ENCODE measurements at regions not wholly inside any gene's neighbourhood (a gene's known extent, or its start where the extent isn't known, plus 50 kb on each side); places are given as distances from the start of the nearest gene placed in this dataset.
A peak's percentile ranks its signal among the peaks of the same experiment; 100 is the strongest.
"Not testable (repeated sequence)": the region's sequence is repeated elsewhere in the genome, so short reads cannot be mapped to it uniquely, and the experiment has no call there.

DNA sequence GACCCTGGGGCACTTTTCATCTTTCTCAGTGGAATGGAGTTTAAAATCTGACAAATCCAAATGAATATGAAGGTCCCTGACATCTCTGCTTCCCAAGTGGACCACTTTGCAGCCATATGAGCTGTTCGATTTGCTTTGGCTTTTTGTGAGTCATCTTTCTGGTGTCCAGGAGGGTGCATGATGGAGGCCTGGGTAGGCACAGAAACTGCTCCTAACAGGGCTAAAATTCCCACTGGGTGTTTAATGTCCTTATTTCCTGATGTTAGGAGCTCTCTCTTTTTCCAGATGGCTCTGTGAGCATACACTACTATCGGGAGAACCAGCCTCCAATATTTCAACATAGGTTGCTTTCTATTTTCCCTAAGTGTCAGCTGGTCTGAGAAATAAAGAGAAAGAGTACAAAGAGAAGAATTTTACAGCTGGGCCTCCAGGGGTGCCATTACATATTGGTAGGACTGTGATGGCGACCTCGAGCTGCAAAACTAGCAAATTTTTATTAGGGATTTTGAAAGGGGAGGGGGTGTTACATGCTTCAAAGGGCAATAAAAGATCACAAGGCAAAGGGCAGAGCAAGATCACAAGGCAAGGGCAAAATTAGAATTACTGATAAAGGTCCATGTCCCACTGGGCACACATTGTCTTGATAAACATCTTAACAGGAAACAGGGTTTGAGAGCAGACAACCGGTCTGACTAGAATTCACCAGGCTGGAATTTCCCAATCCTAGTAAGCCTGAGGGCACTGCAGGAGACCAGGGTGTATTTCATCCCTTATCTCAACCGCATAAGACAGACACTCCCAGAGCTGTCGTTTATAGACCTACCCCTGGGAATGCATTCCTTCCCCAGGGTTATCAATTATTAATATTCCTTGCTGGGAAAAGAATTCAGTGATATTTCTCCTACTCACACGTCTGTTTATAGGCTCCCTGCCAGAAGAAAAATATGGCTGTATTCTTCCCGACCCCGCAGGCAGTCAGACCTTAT lies 236.7 kb upstream of the SGCD start:
- peaks cover 6 to 17% of the 10 kb centered on the region in 2 donors for H3K9me3 Mint-ChIP-seq
- H3K4me1 Mint-ChIP-seq, ATAC-seq, H3K4me3 Mint-ChIP-seq, H3K27ac Mint-ChIP-seq, H3K27me3 Mint-ChIP-seq, DNase-seq: not testable (repeated sequence)

DNA sequence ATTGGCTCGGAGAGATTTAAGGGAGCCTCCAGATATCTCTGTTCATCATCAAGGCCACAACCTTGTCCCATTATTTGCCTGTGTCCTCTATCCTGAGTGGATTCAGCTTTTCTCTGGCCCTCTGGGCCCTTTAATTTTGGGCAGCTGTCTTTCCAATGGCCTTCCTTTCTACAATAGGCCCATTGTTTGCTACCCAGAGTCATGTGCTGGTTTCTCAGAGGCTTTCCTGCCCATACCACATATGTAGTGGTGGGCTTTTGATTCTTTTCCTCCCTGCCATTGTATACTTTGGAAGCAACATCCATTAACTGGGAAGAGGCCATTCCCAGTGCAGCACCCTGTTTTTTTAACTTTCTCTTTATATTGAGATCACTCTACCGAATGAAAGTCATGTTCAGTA lies 233.9 kb upstream of the SGCD start:
- H3K27ac Mint-ChIP-seq, result no peak overlapping the region
- no peak for ATAC-seq
- no peak overlapping the region for H3K4me3 Mint-ChIP-seq
- DNase-seq, result no peak
- no peaks in the 10 kb centered on the region for H3K4me1 Mint-ChIP-seq
- H3K27me3 Mint-ChIP-seq, result no peaks in the 10 kb centered on the region
- peaks cover 6 to 17% of the 10 kb centered on the region in 2 donors for H3K9me3 Mint-ChIP-seq

DNA sequence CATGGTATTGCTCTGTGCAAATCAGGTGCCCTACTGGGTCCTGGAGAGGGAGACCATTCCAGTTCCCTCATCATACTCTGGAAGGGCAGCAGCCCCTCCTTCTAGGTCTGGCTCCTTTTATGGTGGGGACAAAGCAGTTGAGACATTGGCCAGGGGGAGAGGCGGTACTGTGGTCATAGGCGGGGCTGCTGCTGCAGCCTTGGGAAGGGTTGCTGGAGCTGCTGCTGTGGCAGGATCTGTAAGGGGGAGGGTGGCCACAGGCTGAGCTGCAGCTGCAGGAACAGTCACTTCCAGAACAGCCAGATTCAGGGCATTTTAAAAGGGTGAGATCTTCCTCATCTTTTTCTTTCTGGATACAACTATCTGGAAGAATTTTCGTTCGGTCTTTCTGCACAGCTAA lies 233.0 kb upstream of the SGCD start:
- no peak for ATAC-seq
- no peaks in the 10 kb centered on the region for H3K4me1 Mint-ChIP-seq
- H3K4me3 Mint-ChIP-seq, result no peak overlapping the region
- H3K27me3 Mint-ChIP-seq, result no peaks in the 10 kb centered on the region
- DNase-seq, result no peak
- no peak overlapping the region for H3K27ac Mint-ChIP-seq
- peaks cover 6 to 17% of the 10 kb centered on the region in 2 donors for H3K9me3 Mint-ChIP-seq

DNA sequence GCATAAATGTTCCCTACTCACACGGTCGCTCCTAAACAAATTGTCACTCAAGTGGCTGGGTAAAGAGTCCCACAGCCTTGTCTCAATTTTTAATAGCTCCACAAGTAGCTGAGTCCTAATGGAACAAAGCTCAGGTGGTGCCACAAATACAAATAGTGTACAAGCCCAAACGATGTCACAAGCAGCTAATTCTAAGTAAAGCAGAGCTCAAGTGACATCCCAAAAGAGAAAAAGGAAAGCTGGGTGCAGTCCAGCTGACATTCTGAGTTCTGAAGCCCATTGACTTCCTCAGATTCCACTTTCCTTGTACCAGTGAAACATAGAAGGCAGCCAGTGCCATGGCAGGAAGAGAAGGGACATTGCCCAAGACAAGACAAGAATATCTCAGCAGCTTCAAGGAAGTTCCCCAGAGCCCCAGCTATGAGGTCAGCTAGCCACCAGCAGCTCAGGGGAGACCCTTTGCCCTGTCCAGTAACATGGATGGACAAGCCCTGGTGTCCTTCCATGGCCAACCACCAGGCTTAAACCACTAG lies 231.2 kb upstream of the SGCD start:
- ATAC-seq (no peak), DNase-seq (no peak)
- no peak overlapping the region for H3K27ac Mint-ChIP-seq
- no peaks in the 10 kb centered on the region for H3K4me1 Mint-ChIP-seq
- H3K4me3 Mint-ChIP-seq, result no peak overlapping the region
- H3K9me3 Mint-ChIP-seq, result peaks cover 0 to 2% of the 10 kb centered on the region in 2 donors
- H3K27me3 Mint-ChIP-seq, result no peaks in the 10 kb centered on the region

DNA sequence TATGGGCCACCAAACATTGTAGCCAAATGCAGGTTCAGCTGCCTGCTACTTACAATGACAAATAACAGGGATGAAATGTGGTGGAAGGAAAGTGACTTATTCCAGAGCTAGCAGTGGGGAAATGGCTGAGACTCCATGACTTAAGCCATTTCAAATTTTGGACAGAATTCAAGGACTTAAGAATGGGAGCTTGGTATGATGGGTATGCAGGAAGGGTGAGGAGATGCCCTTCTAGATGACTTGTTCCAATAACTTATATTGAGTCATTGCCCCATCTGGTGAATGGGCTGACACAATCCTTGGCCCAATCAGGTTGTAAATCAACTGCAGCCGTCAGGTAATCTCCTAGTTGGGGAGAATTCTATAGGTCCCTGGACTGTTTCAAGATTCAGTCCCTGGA lies 230.7 kb upstream of the SGCD start:
- Mint-ChIP-seq H3K27me3 (no peaks in the 10 kb centered on the region), H3K9me3 (no peaks in the 10 kb centered on the region), H3K4me1 (no peaks in the 10 kb centered on the region), H3K4me3 (no peak overlapping the region), H3K27ac (no peak overlapping the region)
- ATAC-seq (no peak), DNase-seq (no peak)

DNA sequence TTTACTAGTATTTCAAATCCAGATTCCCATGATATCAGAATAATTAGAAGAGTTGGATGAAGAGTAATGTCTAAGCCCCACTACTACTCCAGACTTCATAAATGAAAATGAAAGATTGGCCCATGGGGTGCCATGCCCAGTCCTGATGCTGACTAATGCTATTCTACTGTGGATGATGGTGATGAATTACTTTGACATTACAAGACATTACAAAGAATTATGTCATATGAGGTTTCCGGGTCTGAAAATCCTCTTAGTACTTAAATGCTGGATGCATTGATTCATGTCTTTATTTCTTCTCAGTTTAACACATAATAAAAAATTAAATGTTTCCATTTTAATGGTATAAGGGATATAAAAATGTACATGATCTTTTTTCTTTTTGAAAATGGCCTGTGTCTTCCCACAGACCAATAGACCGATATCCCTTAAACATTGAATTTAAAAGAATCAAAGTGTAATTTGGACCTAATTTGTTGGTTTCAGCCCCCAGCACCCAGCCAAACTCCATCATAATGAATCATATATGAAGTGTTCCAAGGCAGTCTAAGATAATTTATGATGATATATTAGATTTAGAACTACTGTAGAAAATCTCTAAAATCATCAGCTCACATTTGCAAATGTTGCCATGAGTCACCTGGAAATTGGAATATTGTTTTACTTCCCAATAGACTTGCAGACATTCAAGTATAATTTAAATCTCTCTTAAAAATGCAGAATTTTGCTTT lies 223.6 kb upstream of the SGCD start:
- DNase-seq (no peak), ATAC-seq (no peak)
- H3K4me1 Mint-ChIP-seq, result no peaks in the 10 kb centered on the region
- no peaks in the 10 kb centered on the region for H3K27me3 Mint-ChIP-seq
- no peak overlapping the region for H3K4me3 Mint-ChIP-seq
- H3K9me3 Mint-ChIP-seq, result no peaks in the 10 kb centered on the region
- H3K27ac Mint-ChIP-seq, result no peak overlapping the region

DNA sequence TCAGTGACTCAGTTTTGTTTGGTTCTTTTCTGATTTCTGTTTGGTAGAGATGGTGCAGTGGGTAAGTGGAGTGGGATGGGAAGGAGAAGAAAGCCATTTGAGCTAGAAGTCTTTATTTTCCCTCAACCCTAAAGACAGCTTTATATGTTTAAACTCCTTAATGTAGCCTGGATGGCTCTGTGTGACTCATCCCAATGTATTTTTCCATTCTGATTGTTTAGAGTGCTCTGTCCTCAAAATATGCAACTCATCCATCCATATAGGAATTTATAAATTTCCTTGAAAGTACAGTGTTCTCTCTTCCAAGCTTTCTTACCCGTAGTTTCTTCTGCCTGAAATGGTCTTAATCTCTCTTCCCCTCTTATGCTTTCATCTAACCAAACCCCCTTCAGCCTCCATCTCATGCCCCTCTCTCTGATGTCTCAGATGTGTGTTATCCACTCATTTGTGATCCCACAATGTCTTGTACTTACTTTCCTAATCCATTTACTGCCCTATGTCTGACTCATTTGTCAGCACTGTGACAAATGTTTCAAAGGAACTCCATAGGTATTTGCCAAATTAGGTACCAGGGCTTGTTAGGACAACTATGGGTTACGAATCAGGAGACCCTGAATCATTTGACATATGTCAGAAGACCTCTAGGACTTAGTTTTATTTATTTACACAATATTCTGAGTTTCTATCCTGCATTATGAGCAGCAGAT lies 217.5 kb upstream of the SGCD start:
- DNase-seq (no peak), ATAC-seq (no peak)
- Mint-ChIP-seq H3K9me3 (no peaks in the 10 kb centered on the region), H3K27ac (no peak overlapping the region), H3K4me1 (no peaks in the 10 kb centered on the region), H3K27me3 (peaks cover 8% of the 10 kb centered on the region), H3K4me3 (no peak overlapping the region)

DNA sequence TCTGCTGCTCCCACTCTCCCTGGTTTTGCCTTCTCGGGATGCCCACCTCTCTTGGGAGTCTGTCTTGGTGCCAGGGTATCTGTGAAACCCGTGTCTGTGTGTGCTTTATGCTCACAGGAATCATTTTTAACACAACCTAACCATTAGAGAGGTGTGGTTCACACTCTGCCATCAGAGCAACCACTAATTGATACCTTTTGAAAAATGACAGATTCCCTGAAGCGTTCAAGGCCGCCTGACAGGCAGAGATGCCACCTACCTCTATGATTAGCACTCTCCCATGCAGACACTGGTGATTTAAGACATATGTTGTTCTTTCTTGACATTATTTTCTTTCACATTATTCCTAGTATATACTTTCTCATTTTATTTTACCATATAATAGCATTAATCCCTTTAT lies 207.3 kb upstream of the SGCD start:
- Mint-ChIP-seq H3K9me3 (no peaks in the 10 kb centered on the region), H3K27me3 (peaks cover 19% of the 10 kb centered on the region), H3K4me3 (no peak overlapping the region), H3K4me1 (no peaks in the 10 kb centered on the region), H3K27ac (no peak overlapping the region)
- DNase-seq (no peak), ATAC-seq (no peak)

DNA sequence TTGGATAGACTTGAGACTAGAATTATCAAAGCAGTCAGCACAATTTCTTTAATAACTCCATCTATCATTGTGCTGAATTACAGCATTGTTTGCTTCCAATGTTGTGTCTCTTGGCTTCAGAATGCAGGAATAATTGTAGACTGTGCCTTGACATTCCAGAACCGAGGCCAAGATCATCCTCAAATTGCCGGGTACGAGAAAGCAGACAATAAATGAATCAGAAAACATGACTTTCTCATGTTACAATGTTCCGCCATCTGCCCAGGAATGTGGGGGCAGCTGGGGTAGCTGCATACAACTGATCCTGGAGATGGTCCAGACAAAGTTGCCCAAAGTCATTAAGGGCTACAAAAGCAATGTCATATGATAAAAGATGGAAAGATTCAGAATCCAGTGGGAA lies 206.2 kb upstream of the SGCD start:
- ATAC-seq (no peak), DNase-seq (no peak)
- no peak overlapping the region for H3K27ac Mint-ChIP-seq
- no peaks in the 10 kb centered on the region for H3K9me3 Mint-ChIP-seq
- H3K4me1 Mint-ChIP-seq, result no peaks in the 10 kb centered on the region
- H3K27me3 Mint-ChIP-seq, result peaks cover 19% of the 10 kb centered on the region
- H3K4me3 Mint-ChIP-seq, result no peak overlapping the region

DNA sequence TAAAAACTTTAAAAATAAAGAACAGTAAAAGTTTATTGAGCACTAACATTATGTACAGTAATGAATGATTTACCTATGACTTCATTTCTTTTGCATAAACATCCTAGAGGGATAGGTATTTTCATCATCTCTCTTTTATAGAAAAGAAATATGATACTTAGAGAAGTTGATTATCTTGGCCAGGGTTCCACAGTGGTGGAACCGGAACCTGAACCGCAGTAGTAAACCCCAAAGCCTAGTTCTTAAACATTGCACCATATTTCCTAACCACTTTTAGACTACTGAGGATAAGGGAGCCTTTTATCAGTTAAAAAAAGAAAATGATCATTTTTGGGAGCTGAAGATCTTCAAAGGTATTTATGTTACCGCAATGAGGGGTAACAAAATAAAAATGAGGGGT lies 205.7 kb upstream of the SGCD start:
- DNase-seq, result no peak
- peaks cover 19% of the 10 kb centered on the region for H3K27me3 Mint-ChIP-seq
- H3K27ac Mint-ChIP-seq, result no peak overlapping the region
- H3K9me3 Mint-ChIP-seq, result no peaks in the 10 kb centered on the region
- H3K4me3 Mint-ChIP-seq, result no peak overlapping the region
- no peak for ATAC-seq
- no peaks in the 10 kb centered on the region for H3K4me1 Mint-ChIP-seq

DNA sequence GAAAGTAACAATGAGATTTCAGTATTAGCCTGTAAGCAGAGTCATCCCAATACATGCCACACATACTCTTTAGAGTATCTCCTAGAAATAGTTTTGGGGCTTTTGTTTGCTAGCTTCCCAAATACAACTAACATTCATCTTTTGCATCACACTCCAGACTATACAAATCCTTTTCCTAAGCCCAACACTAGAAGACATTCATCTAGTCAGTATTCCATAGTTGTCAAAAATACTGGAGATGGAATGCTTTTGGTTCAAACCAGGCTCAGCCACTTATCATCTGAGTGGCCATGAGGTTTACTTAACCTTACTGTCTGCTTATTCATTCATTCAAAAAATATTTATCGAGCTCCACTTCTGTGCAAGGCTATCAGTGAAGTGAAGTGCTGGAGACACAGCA lies 205.1 kb upstream of the SGCD start:
- Mint-ChIP-seq H3K9me3 (no peaks in the 10 kb centered on the region), H3K4me3 (no peak overlapping the region)

DNA sequence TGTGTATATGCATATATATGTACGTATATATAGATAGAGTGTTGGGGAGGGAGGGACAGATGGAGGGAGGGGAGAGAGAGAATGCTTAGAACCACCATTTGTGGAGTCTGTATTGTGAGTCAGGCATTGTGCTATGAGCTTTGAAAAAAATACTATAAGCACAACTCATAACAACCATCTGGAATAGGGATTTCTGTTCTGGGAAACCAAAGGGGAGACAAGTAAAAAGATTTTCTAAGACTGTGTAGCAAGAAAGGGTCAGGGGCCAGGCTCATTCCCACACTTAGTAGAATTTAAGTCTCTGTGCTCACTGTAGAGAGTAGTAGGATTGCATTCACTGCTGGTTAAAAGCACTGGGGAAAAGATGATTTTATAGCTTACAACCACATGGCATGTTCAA lies 202.3 kb upstream of the SGCD start:
- H3K27me3 Mint-ChIP-seq, result peaks cover 8% of the 10 kb centered on the region
- H3K9me3 Mint-ChIP-seq, result no peaks in the 10 kb centered on the region
- no peak overlapping the region for H3K4me3 Mint-ChIP-seq
- DNase-seq (no peak), ATAC-seq (no peak)
- H3K4me1 Mint-ChIP-seq, result no peaks in the 10 kb centered on the region
- H3K27ac Mint-ChIP-seq, result no peak overlapping the region

More for the DNA sequence above, 205.1 kb upstream of the SGCD start:
- Mint-ChIP-seq H3K4me1 (no peaks in the 10 kb centered on the region), H3K27ac (no peak overlapping the region), H3K27me3 (peaks cover 19% of the 10 kb centered on the region)
- no peak for DNase-seq
- no peak for ATAC-seq

DNA sequence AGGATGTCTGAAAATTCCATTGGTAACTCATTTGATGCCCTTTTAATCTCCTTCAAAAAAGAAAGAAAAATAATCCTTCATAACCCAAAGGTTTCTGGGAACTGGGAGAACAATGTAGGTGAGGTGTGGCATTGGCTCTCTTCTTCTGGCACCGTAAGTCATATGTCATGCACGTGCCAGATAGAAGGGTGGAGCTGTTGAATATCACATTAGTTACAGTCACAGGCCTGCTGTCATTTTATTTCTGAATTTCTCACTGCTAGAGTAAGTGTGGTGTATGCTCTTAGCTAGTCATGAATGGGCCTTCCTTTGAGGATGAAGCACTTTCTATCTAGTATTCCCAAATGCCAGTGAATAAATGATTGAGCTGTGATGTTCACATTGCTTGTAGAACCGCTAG lies 201.8 kb upstream of the SGCD start:
- Mint-ChIP-seq H3K4me1 (no peaks in the 10 kb centered on the region), H3K4me3 (no peak overlapping the region), H3K9me3 (no peaks in the 10 kb centered on the region), H3K27me3 (peaks cover 5% of the 10 kb centered on the region), H3K27ac (no peak overlapping the region)
- ATAC-seq (no peak), DNase-seq (no peak)

DNA sequence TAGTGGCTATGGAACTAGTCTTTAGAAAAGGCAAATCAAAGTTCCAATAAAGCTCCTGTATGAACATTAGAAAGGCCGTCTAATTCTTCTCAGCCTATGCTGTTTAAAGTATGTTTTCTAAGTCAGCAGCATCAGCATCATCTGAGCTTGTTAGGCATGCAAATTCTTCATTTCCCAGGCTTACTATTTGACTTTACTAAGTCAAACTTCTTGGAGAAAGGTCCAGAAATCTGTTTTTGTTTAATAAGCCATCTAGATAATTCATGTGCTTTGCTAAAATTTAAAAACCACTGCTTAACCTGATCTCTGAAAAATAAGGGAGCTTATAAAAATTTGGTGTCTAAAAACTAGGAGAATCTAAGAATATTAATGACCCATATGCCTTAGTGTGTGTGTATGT lies 200.2 kb upstream of the SGCD start:
- Mint-ChIP-seq H3K4me1 (no peaks in the 10 kb centered on the region), H3K4me3 (no peak overlapping the region), H3K27ac (no peak overlapping the region), H3K9me3 (no peaks in the 10 kb centered on the region), H3K27me3 (no peaks in the 10 kb centered on the region)
- ATAC-seq (no peak), DNase-seq (no peak)

DNA sequence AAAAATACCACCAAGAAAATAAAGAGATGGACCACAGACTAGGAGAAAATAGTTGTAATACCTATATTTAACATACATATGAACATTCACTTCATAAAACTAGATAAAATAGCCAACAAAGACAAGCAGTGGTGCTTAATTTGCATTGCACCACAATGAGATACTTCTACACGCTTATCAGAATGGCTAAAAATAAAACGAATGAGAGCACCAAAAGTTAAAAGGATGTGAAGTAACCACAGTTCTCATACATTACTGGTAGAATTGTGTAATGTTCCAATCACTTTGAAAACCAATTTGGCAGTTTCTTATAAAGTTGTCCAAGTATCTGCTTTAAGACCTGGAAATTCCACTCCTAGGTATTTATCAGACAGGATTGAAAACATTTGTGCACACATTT lies 198.9 kb upstream of the SGCD start:
- ATAC-seq, result no peak
- no peak for DNase-seq
- Mint-ChIP-seq H3K9me3 (no peaks in the 10 kb centered on the region), H3K4me1 (no peaks in the 10 kb centered on the region), H3K27me3 (no peaks in the 10 kb centered on the region), H3K4me3 (no peak overlapping the region), H3K27ac (no peak overlapping the region)

DNA sequence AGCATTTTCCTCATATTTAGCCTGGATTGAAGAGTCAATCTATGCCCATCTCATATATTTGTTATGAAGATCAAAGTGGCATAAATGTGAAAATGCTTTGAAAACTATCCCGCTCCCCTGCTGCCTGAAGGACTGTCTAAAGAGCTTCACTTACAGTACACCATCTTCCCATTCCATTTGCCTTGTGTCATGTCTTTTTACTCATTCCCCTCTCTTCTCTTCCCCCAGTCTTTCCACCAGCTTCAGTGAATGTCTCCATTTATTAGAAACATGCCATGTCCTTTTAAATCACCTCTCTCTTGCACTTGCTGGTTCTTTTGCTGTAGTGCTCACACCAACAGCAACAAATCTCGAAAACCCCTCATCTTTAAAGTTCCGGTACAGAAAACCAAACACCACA lies 192.7 kb upstream of the SGCD start:
- Mint-ChIP-seq H3K27ac (peak overlapping the region in 1 of 2 donors; percentile 0), H3K4me1 (no peaks in the 10 kb centered on the region), H3K4me3 (no peak overlapping the region), H3K9me3 (no peaks in the 10 kb centered on the region), H3K27me3 (no peaks in the 10 kb centered on the region)
- DNase-seq, result no peak
- no peak for ATAC-seq

Data from stimulated activated naive CD8-positive, alpha-beta T cell treated with anti-CD3 and anti-CD28 coated beads, Interleukin-15, amount 100 ng/mL, for 72 hours (primary cell).